ENCODE measurements at regions not wholly inside any gene's neighbourhood (a gene's known extent, or its start where the extent isn't known, plus 50 kb on each side); places are given as distances from the start of the nearest gene placed in this dataset.

- FAIRE-seq: no peak
Measured at GRCh38 chr1:217373761-217374701, 256.9 kb downstream of the GPATCH2 start.

DNA sequence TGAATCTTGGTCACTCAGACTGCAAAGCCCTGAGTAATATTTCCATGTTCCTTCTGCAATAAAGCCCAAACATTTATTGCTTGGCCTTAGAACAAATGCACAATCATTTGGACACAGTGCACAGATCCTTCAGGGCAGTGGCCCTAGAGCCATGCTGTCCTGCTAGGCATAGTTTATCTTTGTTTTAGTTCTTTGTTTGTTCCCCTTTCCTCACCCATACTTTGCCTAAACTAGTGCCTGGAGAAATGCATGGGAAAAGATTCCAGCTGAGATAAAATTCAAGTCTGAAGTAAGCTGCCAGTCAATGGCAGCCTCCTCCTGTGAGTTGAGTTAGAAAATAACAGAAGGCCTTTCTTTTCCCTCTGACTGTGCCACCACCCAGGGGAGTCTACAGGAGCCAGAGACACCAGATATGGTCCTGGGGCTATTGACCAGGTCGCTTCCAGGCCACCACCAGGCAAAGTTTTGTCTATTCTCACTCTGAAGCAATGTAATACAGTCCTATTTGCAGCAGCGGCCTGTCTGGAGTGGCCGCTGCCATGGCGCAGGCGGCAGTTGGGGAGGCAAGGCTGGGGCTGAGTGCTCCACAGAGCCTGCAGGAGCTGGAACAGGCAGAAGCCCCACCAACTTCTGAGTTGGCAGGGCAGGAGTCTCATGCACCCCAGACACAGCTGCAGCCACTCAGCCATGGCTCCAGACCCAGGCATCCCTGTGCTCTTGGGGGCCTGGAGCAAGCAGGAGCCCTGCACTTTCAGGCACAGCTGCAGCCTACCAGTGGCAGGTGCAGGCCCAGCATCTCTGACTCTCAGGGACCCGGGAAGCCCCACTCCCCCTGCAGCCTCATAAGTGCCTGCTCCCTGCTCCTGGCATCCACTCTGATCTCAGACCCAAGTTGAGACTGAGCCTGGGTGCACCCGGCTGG lies 258.6 kb downstream of the GPATCH2 start:
- FAIRE-seq: no peak

GRCh38 chr1:217370757-217371156 lies 260.1 kb downstream of the GPATCH2 start:
- no peak for FAIRE-seq

DNA sequence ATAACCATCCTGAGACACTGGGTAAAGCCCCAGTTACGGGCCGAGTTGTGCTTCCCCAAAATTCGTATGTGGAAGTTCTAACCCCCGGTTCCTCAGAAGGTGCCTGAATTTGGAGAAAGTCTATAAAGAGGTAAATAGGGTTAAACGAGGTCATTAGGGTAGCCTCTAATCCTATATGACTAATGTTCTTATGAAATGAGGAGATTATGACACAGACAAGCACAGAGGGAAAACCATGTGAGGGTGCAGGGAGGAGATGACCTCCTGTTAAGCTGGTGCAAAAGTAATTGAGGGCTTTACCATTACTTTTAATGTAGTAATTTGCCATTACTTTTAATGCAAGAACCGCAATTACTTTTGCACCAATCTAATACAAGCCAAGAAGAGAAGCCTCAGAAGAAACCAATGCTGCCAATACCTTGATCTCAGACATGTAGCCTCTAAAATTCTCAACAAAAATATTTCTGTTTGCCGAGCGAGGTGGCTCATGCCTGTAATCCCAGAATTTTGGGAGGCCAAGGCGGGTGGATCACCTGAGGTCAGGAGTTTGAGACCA lies 260.8 kb downstream of the GPATCH2 start:
- FAIRE-seq: no peak

DNA sequence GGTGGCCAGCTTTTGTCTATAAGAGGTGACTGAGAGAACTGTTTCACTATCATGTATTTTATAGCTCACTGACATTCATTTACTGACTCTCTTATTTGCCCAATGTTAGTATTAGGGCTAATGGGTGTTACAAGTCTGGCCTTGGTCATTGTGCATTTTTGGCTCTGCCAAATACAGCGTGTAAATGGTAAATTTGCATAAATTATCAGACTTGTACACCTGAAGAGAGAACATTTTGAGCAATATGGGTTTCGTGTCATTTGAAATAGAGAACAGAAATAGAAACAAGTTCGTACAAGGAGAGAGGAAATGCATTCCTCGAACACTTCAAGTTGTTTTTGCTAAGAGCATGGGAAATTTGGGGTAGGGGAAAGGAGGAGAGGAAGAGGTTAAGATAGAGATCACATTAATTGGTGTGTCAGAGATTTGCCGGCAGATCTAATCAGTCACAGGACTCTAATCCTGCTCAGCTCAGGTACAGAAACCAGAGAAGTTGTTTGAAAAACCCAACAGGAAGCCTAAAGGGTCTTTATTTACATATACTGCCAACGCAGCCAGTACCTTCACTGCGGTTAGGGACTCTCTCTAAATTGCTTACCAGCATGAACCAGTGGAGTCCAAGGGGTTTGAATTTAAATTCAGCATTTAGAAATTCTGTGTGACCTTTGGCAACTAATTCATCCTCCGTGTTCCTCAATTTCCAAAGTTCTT lies 261.5 kb downstream of the GPATCH2 start:
- no peak for FAIRE-seq

GRCh38 chr1:217364220-217364619 lies 266.7 kb downstream of the GPATCH2 start:
- FAIRE-seq: no peak

DNA sequence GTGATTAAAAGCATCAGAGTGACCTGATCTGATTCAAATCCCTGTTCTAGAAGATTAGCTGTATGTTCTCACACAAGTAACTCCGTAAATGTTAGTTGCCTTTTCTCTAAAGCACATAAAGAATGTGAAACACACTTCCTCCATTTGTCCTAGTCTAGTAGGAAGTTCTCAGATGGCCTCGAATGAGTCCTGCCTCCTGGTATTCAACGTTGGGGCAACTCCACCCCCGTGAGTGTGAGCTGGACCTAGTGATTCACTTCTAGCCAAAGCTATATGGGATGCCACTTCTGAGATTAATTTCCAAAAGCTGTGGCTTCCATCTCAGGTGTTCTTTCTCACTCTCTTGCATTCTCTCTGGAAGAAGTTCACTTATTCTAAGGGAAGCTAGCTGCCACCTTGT lies 267.6 kb downstream of the GPATCH2 start:
- FAIRE-seq: no peak

GRCh38 chr1:217360510-217360909 lies 270.4 kb downstream of the GPATCH2 start:
- FAIRE-seq: no peak

DNA sequence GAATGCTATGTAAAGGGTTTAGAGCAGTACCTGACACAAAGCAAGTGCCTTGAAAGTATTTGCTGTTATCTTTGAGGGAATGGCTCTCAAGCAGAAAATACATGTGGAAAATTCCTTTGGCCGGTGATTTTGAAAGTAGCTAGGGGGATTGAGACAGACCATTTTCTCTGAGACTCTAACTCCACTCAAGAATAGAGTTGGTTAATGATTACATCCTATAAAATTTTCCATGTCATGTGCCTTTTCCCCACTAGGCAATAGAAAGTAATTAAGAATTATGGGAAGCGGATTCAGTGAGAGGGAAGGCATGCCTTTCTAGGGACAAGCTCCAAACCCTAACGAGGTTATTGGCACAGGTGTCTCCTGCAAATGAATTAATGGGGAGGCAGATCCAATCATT lies 276.0 kb downstream of the GPATCH2 start:
- no peak for FAIRE-seq

- FAIRE-seq: no peak
Measured at GRCh38 chr1:217348960-217349664, 281.8 kb downstream of the GPATCH2 start.

GRCh38 chr1:217344712-217345111 lies 286.2 kb downstream of the GPATCH2 start:
- FAIRE-seq: no peak

GRCh38 chr1:217343907-217344306 lies 287.0 kb downstream of the GPATCH2 start:
- FAIRE-seq: no peak

DNA sequence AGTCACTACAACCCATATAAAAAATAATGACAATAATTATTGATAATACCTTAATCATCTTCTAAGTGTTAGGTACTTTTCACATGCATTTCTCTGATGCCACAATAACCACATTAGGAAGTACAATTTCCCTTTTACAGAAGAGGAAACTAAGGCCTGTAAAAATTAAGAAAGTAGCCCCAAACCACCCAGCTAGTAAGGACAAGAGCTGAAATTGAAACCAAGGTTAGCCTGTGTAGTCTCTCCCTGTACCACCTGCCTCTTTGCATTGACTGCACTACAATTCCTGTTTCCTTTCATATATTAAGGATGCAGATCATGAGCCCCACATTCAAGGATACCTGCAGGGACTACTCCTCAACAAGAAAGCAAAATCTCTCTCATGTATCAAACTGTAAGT lies 288.8 kb downstream of the GPATCH2 start:
- FAIRE-seq: no peak

DNA sequence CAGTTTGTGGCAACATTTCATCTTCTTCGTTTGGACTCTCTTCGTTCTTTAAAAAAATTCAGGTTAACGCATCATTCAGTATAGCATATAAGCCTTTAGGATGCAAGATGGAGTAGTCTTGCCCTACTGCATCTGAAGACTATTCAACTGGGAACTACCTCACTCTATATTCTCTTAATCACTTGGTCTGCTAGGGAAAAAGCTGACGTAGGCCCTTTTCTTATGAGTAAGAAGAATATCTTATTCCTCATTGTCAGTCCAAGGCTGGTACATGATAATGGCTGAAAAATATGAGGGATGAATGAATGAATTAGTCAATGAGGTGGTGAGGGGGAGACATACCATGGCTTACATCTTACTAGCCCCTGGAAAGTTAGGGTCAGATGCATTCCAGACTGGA lies 294.2 kb downstream of the GPATCH2 start:
- no peak for FAIRE-seq

DNA sequence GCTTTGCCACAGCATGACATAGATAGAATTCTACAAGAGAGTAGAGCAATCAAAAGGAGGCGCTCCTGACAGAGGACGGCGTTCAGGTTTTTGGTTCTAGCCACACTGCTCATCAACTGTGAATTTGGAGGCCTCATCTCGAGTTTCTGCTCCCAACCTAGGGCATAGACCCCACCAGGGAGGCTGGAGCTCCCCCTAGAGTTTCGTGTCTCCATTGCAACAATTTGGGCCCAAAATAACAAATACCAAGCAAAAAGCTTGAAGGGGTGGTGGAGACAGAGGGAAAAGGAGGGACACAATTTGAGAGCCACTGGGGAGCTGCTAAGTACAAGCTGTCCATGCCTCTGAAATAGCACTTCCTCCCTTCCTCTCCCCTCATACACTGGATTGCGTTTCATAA lies 297.0 kb downstream of the GPATCH2 start:
- no peak for FAIRE-seq

DNA sequence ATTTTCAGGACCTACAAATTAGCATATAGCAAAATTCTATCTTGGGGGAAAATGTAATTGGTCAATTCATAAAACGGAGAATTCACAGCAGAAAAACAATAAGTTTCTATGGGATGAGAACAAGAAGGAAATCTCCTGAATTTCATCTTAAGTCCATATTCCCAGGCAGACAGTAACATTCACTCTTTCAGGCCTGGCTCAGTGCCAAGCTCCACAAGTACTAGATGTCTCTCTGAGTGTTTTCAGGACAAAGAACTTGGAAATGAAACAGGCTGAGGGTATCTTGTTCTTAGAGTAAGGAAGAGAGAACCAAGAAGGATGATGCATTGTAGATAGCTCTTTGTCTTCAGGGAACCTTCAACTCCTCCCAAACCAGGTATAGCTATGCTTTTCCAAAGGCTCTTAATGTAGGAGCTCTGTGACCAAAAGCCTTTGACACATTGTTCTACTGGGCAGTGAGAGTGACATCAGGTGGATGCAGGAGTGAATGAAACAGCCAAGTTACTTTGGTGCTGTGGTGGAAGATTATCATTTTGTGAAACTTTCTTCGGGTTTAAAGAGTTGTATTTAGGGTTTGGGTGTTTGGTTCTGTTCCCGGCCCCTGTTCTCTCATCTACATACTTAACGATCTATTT lies 298.3 kb downstream of the GPATCH2 start:
- FAIRE-seq: no peak

DNA sequence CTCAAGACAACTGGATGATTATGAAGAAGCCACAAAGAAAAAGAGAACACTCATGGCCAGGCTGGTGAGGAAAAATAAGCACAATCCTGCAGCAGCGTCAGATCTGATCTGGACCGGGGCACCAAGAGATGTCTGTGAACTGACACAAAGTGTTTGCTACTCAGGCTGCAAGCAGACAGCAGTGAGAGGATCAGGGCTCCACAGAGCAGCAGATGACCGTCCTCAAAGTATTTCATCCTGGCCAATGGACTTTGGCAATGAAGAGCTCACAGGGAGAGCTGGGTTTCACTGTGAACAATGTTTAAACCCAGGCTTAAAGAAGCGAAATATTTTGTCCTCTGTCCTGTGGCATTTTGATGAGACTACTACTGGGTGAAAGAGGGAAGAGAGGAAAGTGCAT lies 299.2 kb downstream of the GPATCH2 start:
- no peak for FAIRE-seq

GRCh38 chr1:217327901-217328300 lies 303.0 kb downstream of the GPATCH2 start:
- no peak for FAIRE-seq

GRCh38 chr1:217322834-217323233 lies 308.1 kb downstream of the GPATCH2 start:
- no peak for FAIRE-seq

DNA sequence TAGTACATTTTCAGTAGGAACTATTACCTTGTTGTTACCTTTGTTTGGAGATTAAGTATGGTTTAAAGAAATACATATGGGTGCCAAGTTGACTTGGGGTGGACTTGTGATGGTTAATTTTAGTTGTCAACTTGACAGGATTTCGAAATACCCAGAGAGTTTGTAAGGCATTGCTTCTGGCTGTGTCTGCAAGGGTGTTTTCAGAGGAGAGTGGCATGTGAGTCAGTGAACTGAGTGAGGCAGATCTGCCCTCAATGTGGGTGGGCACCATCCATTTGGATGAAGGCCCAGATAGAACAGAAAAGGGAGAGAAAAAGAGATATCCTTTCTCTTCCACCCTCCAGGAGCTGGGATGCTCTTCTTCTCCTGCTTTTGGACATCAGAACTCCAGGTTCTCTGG lies 315.5 kb downstream of the GPATCH2 start:
- no peak for FAIRE-seq

DNA sequence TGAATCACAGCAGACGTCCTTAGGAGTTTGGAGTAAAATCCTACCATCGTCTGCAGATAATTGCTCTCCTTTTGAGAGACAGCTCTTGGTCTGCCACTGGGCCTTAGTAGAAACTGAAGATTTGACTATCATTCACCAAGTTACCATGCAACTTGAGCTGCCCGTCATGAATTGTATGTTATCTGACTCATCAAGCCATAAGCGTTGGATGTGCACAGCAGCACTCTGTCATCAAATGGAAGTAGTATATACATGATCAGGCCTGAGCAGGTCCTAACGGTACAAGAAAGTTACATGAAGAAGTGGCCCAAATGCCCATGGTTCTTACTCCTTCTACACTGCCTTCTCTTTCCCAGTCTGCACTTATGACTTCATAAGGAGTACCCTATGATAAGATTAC lies 317.8 kb downstream of the GPATCH2 start:
- FAIRE-seq: no peak

DNA sequence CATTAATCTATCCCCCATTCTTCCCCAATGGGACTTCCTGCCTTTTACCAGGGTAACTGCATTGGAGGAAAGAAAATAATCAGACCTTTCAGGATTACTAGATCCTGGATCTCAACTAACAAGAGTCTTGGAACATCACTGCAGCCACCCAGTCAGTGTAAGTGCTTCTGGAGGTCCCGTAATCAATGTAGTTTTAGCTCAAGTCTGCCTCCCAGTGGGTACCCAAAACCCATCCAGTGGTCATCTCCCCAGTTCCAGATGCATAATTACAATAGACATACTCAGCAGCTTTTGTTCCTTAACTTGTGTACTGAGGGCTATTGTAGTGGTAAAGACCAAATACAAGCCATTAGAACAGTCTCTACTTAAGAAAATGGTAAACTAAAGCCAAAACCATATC lies 319.1 kb downstream of the GPATCH2 start:
- FAIRE-seq: no peak

Measured in islet of Langerhans (tissue), 1 donor.